Osteocyte (in vitro differentiated cells): ENCODE measurements at regions not wholly inside any gene's neighbourhood (a gene's known extent, or its start where the extent isn't known, plus 50 kb on each side); places are given as distances from the start of the nearest gene placed in this dataset.

Source experiments
- DNase-seq: peaks from one replicate; pipeline ENCODE4 v3.0.0; 2021; ENCODE audit warnings: mixed read lengths; ENCODE audit not compliant: unreplicated experiment; ENCODE audit errors: extremely low spot score
- H3K27ac Mint-ChIP-seq: one replicate; pipeline ENCODE4 v1.8.0; 2021; ENCODE audit warnings: mild to moderate bottlenecking, mixed read lengths; ENCODE audit not compliant: unreplicated experiment
- H3K27me3 Mint-ChIP-seq: one replicate; pipeline ENCODE4 v1.8.0; 2021; ENCODE audit warnings: mixed read lengths; ENCODE audit not compliant: unreplicated experiment
- H3K36me3 Mint-ChIP-seq: one replicate; pipeline ENCODE4 v1.8.0; 2021; ENCODE audit warnings: mixed read lengths; ENCODE audit not compliant: unreplicated experiment
- H3K4me1 Mint-ChIP-seq: one replicate; pipeline ENCODE4 v1.8.0; 2021; ENCODE audit warnings: mixed read lengths; ENCODE audit not compliant: unreplicated experiment
- H3K4me3 Mint-ChIP-seq: one replicate; pipeline ENCODE4 v1.8.0; 2021; ENCODE audit warnings: mild to moderate bottlenecking, moderate library complexity, mixed read lengths; ENCODE audit not compliant: unreplicated experiment
- H3K9me3 Mint-ChIP-seq: one replicate; pipeline ENCODE4 v1.8.0; 2021; ENCODE audit warnings: mixed read lengths; ENCODE audit not compliant: unreplicated experiment
- CTCF ChIP-seq: fragments of 200-600 bp; sonication (generic); IDR thresholded peaks from 2 replicates; pipeline ENCODE4 v1.5.0; 2021; ENCODE audit warnings: antibody characterized with exemption, mild to moderate bottlenecking, moderate library complexity

- peaks cover 19% of the 10 kb centered on the region for H3K9me3 Mint-ChIP-seq
- no peaks in the 10 kb centered on the region for H3K4me1 Mint-ChIP-seq
- no peaks in the 10 kb centered on the region for H3K36me3 Mint-ChIP-seq
- no peak for TF ChIP-seq CTCF
- H3K4me3 Mint-ChIP-seq: no peak overlapping the region
- no peaks in the 10 kb centered on the region for H3K27me3 Mint-ChIP-seq
- DNase-seq: no peak
- H3K27ac Mint-ChIP-seq: no peak overlapping the region
Measured at GRCh38 chr2:103004426-103004942, 242.7 kb downstream of the TMEM182 start.

- no peak for TF ChIP-seq CTCF
- H3K27ac Mint-ChIP-seq: no peak overlapping the region
- H3K36me3 Mint-ChIP-seq: no peaks in the 10 kb centered on the region
- no peaks in the 10 kb centered on the region for H3K4me1 Mint-ChIP-seq
- DNase-seq: no peak
- H3K9me3 Mint-ChIP-seq: peaks cover 15% of the 10 kb centered on the region
- H3K4me3 Mint-ChIP-seq: no peak overlapping the region
- no peaks in the 10 kb centered on the region for H3K27me3 Mint-ChIP-seq
Measured at GRCh38 chr2:103005393-103005792, 243.6 kb downstream of the TMEM182 start.

GRCh38 chr2:103007086-103007485 is 245.3 kb downstream of the TMEM182 start:
- no peaks in the 10 kb centered on the region for H3K36me3 Mint-ChIP-seq
- DNase-seq: no peak
- H3K27me3 Mint-ChIP-seq: no peaks in the 10 kb centered on the region
- H3K9me3 Mint-ChIP-seq: peaks cover 4% of the 10 kb centered on the region
- no peaks in the 10 kb centered on the region for H3K4me1 Mint-ChIP-seq
- no peak overlapping the region for H3K4me3 Mint-ChIP-seq
- no peak for TF ChIP-seq CTCF
- H3K27ac Mint-ChIP-seq: no peak overlapping the region

- H3K4me3 Mint-ChIP-seq: no peak overlapping the region
Measured at GRCh38 chr2:103008586-103008985, 246.8 kb downstream of the TMEM182 start.

GRCh38 chr2:103009871-103010270 is 248.0 kb downstream of the TMEM182 start:
- Mint-ChIP-seq H3K9me3 (no peaks in the 10 kb centered on the region), H3K36me3 (no peaks in the 10 kb centered on the region), H3K4me1 (no peaks in the 10 kb centered on the region), H3K27me3 (no peaks in the 10 kb centered on the region), H3K27ac (no peak overlapping the region), H3K4me3 (no peak overlapping the region)
- no peak for DNase-seq
- no peak for TF ChIP-seq CTCF

More at GRCh38 chr2:103008586-103008985, 246.8 kb downstream of the TMEM182 start:
- no peak for DNase-seq
- Mint-ChIP-seq H3K4me1 (no peaks in the 10 kb centered on the region), H3K9me3 (no peaks in the 10 kb centered on the region), H3K36me3 (no peaks in the 10 kb centered on the region), H3K27me3 (no peaks in the 10 kb centered on the region), H3K27ac (no peak overlapping the region)
- no peak for TF ChIP-seq CTCF
